HG02763 (cell line): ENCODE measurements at regions not wholly inside any gene's neighbourhood (a gene's known extent, or its start where the extent isn't known, plus 50 kb on each side); places are given as distances from the start of the nearest gene placed in this dataset.

ENCODE experiments used
- ATAC-seq: cut with Tn5 transposase; IDR thresholded peaks from one replicate; pipeline ENCODE4 v1.9.1; 2021; ENCODE audit warnings: mild to moderate bottlenecking, moderate library complexity; ENCODE audit not compliant: unreplicated experiment

- ATAC-seq = no peak
Observed at GRCh38 chr3:194075802-194076460, 60.0 kb upstream of the HES1 start.

GRCh38 chr3:194076475-194076874 is 59.5 kb upstream of the HES1 start:
- ATAC-seq = no peak

- no peak for ATAC-seq
Observed at GRCh38 chr3:194077602-194078001, 58.3 kb upstream of the HES1 start.

GRCh38 chr3:194078045-194078821 is 57.7 kb upstream of the HES1 start:
- ATAC-seq = no peak

- ATAC-seq = no peak
Observed at GRCh38 chr3:194079702-194080172, 56.2 kb upstream of the HES1 start.

GRCh38 chr3:194080436-194080835 is 55.5 kb upstream of the HES1 start:
- ATAC-seq = no peak

- no peak for ATAC-seq
Observed at GRCh38 chr3:194080913-194081800, 54.8 kb upstream of the HES1 start.

GRCh38 chr3:194081826-194082225 is 54.1 kb upstream of the HES1 start:
- ATAC-seq = no peak

- ATAC-seq = no peak
Observed at GRCh38 chr3:194082743-194083636, 53.0 kb upstream of the HES1 start.

- ATAC-seq = peak; percentile 11
Observed at GRCh38 chr3:194083637-194084224, 52.2 kb upstream of the HES1 start.

GRCh38 chr3:194084284-194084683 is 51.7 kb upstream of the HES1 start:
- ATAC-seq = peak; percentile 91
